Stimulated activated naive CD8-positive, alpha-beta T cell treated with anti-CD3 and anti-CD28 coated beads, Interleukin-15, amount 100 ng/mL, for 72 hours (primary cell): ENCODE measurements at regions not wholly inside any gene's neighbourhood (a gene's known extent, or its start where the extent isn't known, plus 50 kb on each side); places are given as distances from the start of the nearest gene placed in this dataset.

ENCODE experiments used
- ATAC-seq: fragments of 150-1000 bp; cut with Tn5 transposase; 2 replicates; pipeline ENCODE4 v1.10.0; 2021; ENCODE audit warnings: mild to moderate bottlenecking, moderate library complexity
- DNase-seq, 2 donors: peaks; one replicate each; pipeline ENCODE4 v3.0.0; 2021 to 2022
- H3K27ac Mint-ChIP-seq, 2 donors: one replicate each; pipeline ENCODE4 v1.8.0; 2022; ENCODE audit warnings: mild to moderate bottlenecking in 2 of 2, mixed read lengths in 2 of 2, moderate library complexity in 2 of 2
- H3K27me3 Mint-ChIP-seq: one replicate; pipeline ENCODE4 v1.8.0; 2022; ENCODE audit warnings: mixed read lengths
- H3K4me1 Mint-ChIP-seq: one replicate; pipeline ENCODE4 v1.8.0; 2022; ENCODE audit warnings: mild to moderate bottlenecking, mixed read lengths
- H3K4me3 Mint-ChIP-seq, 2 donors: one replicate each; pipeline ENCODE4 v1.8.0; 2022; ENCODE audit warnings: mild to moderate bottlenecking in 2 of 2, mixed read lengths in 2 of 2, moderate library complexity in 1 of 2
- H3K9me3 Mint-ChIP-seq, 2 donors: one replicate each; pipeline ENCODE4 v1.8.0; 2022; ENCODE audit warnings: mixed read lengths in 2 of 2

DNA sequence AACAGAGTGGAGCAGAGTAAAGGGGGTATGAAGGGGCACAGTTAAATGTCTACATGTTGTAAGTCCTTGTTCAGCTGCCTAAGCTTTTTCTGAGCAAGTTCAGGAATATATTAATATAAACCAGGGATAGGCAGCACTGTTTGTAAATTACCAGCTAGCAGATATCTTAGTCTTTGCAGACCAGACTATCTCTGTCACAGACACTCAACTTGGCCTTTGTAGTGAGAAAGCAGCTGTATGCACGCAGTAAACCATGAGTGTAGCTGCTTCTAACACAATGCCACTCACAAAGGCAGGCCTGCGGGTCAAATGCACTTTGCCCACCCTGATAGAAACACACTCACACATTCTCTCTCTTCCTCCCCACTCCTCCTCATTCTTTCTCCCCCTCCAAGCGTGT is 1016.9 kb downstream of the UQCRFS1 start:
- peaks cover 12 to 22% of the 10 kb centered on the region in 2 donors for H3K9me3 Mint-ChIP-seq
- ATAC-seq = no peak
- peak overlapping the region in 1 of 2 donors; percentile 27 for H3K27ac Mint-ChIP-seq
- DNase-seq = no peak
- no peaks in the 10 kb centered on the region for H3K4me1 Mint-ChIP-seq
- H3K4me3 Mint-ChIP-seq = no peak overlapping the region
- no peaks in the 10 kb centered on the region for H3K27me3 Mint-ChIP-seq

DNA sequence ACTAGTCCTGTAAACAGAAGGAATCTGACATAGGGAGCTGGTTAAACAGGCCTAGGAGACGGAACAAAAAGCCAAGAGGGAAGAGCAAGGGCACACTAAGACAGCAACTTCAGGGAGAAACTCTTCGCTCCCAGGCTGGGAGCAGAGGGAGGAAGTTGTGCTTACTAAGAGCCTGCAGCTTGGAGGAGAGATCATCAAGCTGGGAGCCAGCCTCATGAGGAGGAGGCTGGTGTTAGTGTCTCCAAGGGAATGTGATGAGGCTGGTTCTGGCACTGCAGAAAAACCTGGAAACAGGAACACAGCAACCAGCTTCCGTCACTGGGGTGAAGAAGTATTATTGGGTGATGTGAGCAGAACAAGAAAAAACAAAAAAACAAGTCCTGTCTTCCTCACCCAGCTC is 1027.3 kb downstream of the UQCRFS1 start:
- H3K9me3 Mint-ChIP-seq = peaks cover 12 to 14% of the 10 kb centered on the region in 2 donors

GRCh38 chr19:28184997-28185396 is 1028.0 kb downstream of the UQCRFS1 start:
- Mint-ChIP-seq H3K4me1 (no peaks in the 10 kb centered on the region), H3K4me3 (no peak overlapping the region), H3K9me3 (peaks cover 12 to 14% of the 10 kb centered on the region in 2 donors), H3K27me3 (no peaks in the 10 kb centered on the region), H3K27ac (no peak overlapping the region)
- no peak for DNase-seq
- ATAC-seq = no peak

More for the DNA sequence above, 1027.3 kb downstream of the UQCRFS1 start:
- no peak for DNase-seq
- Mint-ChIP-seq H3K4me3 (no peak overlapping the region), H3K4me1 (no peaks in the 10 kb centered on the region), H3K27ac (no peak overlapping the region), H3K27me3 (no peaks in the 10 kb centered on the region)
- no peak for ATAC-seq

DNA sequence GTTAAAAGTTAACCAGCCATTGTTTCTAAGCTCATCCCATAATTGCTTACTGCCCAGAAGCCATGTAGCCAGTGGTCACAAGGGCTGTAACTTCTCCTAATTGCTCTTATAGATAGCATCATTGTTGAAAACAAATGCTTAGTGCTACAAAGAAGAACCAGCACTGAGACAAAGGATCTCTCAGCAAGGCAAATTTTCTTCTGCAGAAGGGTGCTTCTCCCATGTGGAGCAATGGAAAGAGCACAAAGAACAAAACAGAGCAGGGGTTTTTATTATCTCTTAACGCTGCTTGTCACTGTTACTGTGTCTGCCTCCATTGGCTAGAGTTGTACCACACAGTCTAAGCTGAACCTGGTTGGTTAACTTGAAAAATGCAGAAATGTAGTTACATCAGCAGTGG is 1036.8 kb downstream of the UQCRFS1 start:
- H3K4me1 Mint-ChIP-seq = no peaks in the 10 kb centered on the region
- H3K4me3 Mint-ChIP-seq = no peak overlapping the region
- DNase-seq = no peak
- ATAC-seq = no peak
- H3K27me3 Mint-ChIP-seq = peaks cover 7% of the 10 kb centered on the region
- peaks cover 22 to 47% of the 10 kb centered on the region in 2 donors for H3K9me3 Mint-ChIP-seq
- H3K27ac Mint-ChIP-seq = no peak overlapping the region

GRCh38 chr19:28171983-28172382 is 1041.0 kb downstream of the UQCRFS1 start:
- H3K27ac Mint-ChIP-seq = no peak overlapping the region
- no peak for DNase-seq
- no peaks in the 10 kb centered on the region for H3K4me1 Mint-ChIP-seq
- ATAC-seq = no peak
- peaks cover 15% of the 10 kb centered on the region for H3K27me3 Mint-ChIP-seq
- H3K4me3 Mint-ChIP-seq = no peak overlapping the region
- H3K9me3 Mint-ChIP-seq = peaks cover 22 to 25% of the 10 kb centered on the region in 2 donors

- H3K27me3 Mint-ChIP-seq = peaks cover 15% of the 10 kb centered on the region
- no peak overlapping the region for H3K27ac Mint-ChIP-seq
- H3K4me3 Mint-ChIP-seq = no peak overlapping the region
- no peak for DNase-seq
- no peaks in the 10 kb centered on the region for H3K4me1 Mint-ChIP-seq
- no peak for ATAC-seq
- H3K9me3 Mint-ChIP-seq = peaks cover 13 to 25% of the 10 kb centered on the region in 2 donors
These were observed 1042.9 kb downstream of the UQCRFS1 start for GRCh38 chr19:28170066-28170465.

GRCh38 chr19:28169168-28169887 is 1043.6 kb downstream of the UQCRFS1 start:
- ATAC-seq (no peak), DNase-seq (no peak)
- H3K9me3 Mint-ChIP-seq = peaks cover 13 to 25% of the 10 kb centered on the region in 2 donors

DNA sequence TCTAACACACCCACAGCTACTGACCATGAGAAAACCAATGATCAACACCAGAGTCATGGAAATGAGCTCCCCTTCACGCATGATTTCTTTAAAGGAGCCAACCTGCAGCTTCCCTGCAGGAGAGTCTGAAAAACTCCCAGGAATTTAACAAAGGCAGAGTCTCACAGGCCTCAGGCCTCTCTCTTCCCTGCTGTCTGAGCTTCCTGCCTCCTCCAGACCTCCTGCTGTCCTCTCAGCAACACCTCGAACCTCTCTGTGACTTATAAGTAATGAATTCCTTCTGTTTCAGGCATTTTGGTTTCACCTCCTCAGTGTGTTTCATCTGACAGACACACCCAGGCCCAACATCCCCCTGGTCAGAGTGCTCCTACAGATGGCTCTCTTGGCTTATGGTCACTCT is 1044.4 kb downstream of the UQCRFS1 start:
- ATAC-seq (no peak), DNase-seq (no peak)
- peaks cover 13 to 25% of the 10 kb centered on the region in 2 donors for H3K9me3 Mint-ChIP-seq
- peak overlapping the region in 1 of 2 donors; percentile 87 for H3K27ac Mint-ChIP-seq
- no peaks in the 10 kb centered on the region for H3K4me1 Mint-ChIP-seq
- peaks cover 15% of the 10 kb centered on the region for H3K27me3 Mint-ChIP-seq
- no peak overlapping the region for H3K4me3 Mint-ChIP-seq

More at GRCh38 chr19:28169168-28169887, 1043.6 kb downstream of the UQCRFS1 start:
- peaks cover 15% of the 10 kb centered on the region for H3K27me3 Mint-ChIP-seq
- peak overlapping the region in 1 of 2 donors; percentile 19 for H3K27ac Mint-ChIP-seq
- H3K4me1 Mint-ChIP-seq = no peaks in the 10 kb centered on the region
- H3K4me3 Mint-ChIP-seq = no peak overlapping the region

GRCh38 chr19:28166025-28166424 is 1046.9 kb downstream of the UQCRFS1 start:
- Mint-ChIP-seq H3K4me3 (no peak overlapping the region), H3K27ac (no peak overlapping the region), H3K4me1 (no peaks in the 10 kb centered on the region), H3K9me3 (peaks cover 10 to 15% of the 10 kb centered on the region in 2 donors), H3K27me3 (peaks cover 8% of the 10 kb centered on the region)
- no peak for DNase-seq
- ATAC-seq = no peak

GRCh38 chr19:28164214-28164613 is 1048.7 kb downstream of the UQCRFS1 start:
- Mint-ChIP-seq H3K27me3 (no peaks in the 10 kb centered on the region), H3K27ac (no peak overlapping the region), H3K4me3 (no peak overlapping the region), H3K4me1 (no peaks in the 10 kb centered on the region), H3K9me3 (peaks cover 21 to 23% of the 10 kb centered on the region in 2 donors)
- DNase-seq = no peak
- ATAC-seq = no peak

DNA sequence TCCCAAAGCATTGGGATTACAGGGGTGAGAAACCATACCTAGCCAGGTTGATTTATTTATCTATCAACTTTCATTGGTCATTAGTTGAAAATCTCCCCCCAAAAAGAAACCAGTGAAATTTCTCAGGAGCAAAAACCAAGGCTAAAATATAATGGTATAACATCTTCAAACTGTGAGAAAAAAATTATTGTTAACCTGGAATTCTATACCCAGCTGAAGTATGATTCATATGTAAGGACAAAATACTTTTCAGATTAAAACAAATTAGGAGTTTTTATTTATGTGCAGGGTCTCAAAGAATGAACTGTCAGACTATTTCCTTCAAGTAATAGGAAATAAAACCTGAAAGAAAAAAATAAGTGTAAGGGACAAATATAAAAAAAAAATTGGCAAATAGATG is 1053.9 kb downstream of the UQCRFS1 start:
- Mint-ChIP-seq H3K27me3 (no peaks in the 10 kb centered on the region), H3K4me1 (no peaks in the 10 kb centered on the region), H3K9me3 (peaks cover 24 to 28% of the 10 kb centered on the region in 2 donors), H3K27ac (no peak overlapping the region), H3K4me3 (no peak overlapping the region)
- ATAC-seq (no peak), DNase-seq (no peak)

DNA sequence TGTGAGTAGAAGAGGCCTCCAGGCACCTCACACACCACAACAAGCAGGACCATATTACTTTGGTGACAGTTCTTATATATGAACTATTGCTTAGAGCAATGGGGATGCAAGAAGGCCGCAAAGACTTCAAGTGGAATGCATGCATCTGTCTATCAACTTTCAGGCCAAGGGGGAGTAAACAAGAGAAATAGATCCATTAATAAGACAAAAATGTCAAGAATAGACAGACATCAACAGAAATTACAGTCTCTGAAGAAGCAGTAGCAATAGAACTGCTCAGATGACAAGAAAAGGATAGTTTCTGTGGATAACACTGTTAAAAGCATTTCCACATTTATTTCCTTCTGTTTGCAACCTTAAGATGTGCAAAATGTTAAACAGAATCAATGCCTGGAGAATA is 1057.7 kb downstream of the UQCRFS1 start:
- Mint-ChIP-seq H3K27me3 (no peaks in the 10 kb centered on the region), H3K9me3 (peaks cover 22% of the 10 kb centered on the region in 2 donors), H3K4me3 (no peak overlapping the region), H3K4me1 (no peaks in the 10 kb centered on the region), H3K27ac (no peak overlapping the region)
- no peak for ATAC-seq
- DNase-seq = no peak

GRCh38 chr19:28154077-28154476 is 1058.9 kb downstream of the UQCRFS1 start:
- H3K27ac Mint-ChIP-seq = no peak overlapping the region
- ATAC-seq (no peak), DNase-seq (no peak)
- no peaks in the 10 kb centered on the region for H3K4me1 Mint-ChIP-seq
- H3K27me3 Mint-ChIP-seq = no peaks in the 10 kb centered on the region
- no peak overlapping the region for H3K4me3 Mint-ChIP-seq
- peaks cover 11 to 13% of the 10 kb centered on the region in 2 donors for H3K9me3 Mint-ChIP-seq

- ATAC-seq = no peak
- no peak overlapping the region for H3K4me3 Mint-ChIP-seq
- no peak overlapping the region for H3K27ac Mint-ChIP-seq
- H3K9me3 Mint-ChIP-seq = peaks cover 7 to 10% of the 10 kb centered on the region in 2 donors
- no peak for DNase-seq
- H3K4me1 Mint-ChIP-seq = no peaks in the 10 kb centered on the region
- no peaks in the 10 kb centered on the region for H3K27me3 Mint-ChIP-seq
These were observed 1059.8 kb downstream of the UQCRFS1 start for GRCh38 chr19:28153123-28153522.

DNA sequence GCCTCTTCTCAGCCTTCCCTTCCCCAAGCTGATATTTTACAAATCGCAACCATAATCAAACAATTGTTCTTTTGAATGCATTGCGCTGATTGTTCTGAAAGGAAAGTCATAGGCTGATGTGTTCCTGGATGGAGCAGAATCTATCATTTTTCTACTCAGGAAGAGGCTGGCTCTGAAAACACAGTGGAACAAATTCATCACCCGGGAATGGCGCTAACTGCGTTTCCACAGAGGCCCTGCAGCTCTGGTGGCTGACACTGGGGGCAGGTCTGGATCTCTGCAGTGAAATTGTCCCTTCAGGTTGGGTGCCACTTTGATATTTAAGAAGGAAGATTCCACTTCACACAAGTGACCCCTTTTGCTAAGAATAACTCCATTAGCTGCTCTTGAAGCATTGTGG is 1060.8 kb downstream of the UQCRFS1 start:
- Mint-ChIP-seq H3K4me1 (no peaks in the 10 kb centered on the region), H3K4me3 (no peak overlapping the region), H3K27me3 (no peaks in the 10 kb centered on the region), H3K27ac (no peak overlapping the region), H3K9me3 (peaks cover 5 to 7% of the 10 kb centered on the region in 2 donors)
- ATAC-seq (no peak), DNase-seq (no peak)

- Mint-ChIP-seq H3K27ac (no peak overlapping the region), H3K4me1 (no peaks in the 10 kb centered on the region), H3K9me3 (peaks cover 0 to 7% of the 10 kb centered on the region in 2 donors), H3K4me3 (no peak overlapping the region), H3K27me3 (no peaks in the 10 kb centered on the region)
- ATAC-seq = no peak
- no peak for DNase-seq
These were observed 1062.8 kb downstream of the UQCRFS1 start for GRCh38 chr19:28150129-28150528.

DNA sequence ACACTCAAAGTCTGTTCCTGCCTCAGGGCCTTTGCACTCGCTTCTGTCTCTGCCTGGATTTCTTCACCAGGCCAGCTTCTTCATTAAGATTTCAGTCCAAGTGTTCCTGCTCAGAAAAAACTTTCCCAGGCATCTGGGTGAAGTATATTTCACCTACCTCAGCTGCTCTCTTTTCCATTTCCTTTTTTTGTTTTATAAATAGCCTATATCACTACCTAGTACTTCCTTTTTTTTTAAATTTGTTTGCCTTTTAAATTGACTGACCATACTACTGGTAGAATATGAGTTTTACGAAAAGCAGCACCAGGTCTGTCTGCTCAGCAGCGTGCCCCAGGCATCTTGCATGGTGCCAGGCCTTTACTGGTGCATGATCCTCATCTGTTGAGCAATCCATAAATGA is 1064.4 kb downstream of the UQCRFS1 start:
- H3K9me3 Mint-ChIP-seq = peaks cover 0 to 7% of the 10 kb centered on the region in 2 donors
- no peak for ATAC-seq
- no peaks in the 10 kb centered on the region for H3K27me3 Mint-ChIP-seq
- no peak overlapping the region for H3K4me3 Mint-ChIP-seq
- H3K4me1 Mint-ChIP-seq = no peaks in the 10 kb centered on the region
- no peak overlapping the region for H3K27ac Mint-ChIP-seq
- DNase-seq = no peak
